PC-9 (cell line): ENCODE measurements at regions not wholly inside any gene's neighbourhood (a gene's known extent, or its start where the extent isn't known, plus 50 kb on each side); places are given as distances from the start of the nearest gene placed in this dataset.

Experiments
- BruUV-seq: library from RNA; stranded (reverse); fragments of 400-500 nt; replicated peaks from 2 replicates; lab custom pipeline; 2021; lab: Mats Ljungman, UMichigan
- CTCF ChIA-PET: fragments of 300-600 bp; sonication (Branson Sonifier 250); formaldehyde crosslinking; loops from one replicate; lab custom pipeline; 2022; ENCODE audit warnings: antibody characterized with exemption; lab: Charles Lee
- POLR2A ChIA-PET: fragments of 300-600 bp; sonication (Branson Sonifier 250); formaldehyde crosslinking; loops from one replicate; lab custom pipeline; 2022; ENCODE audit warnings: antibody characterized with exemption; ENCODE audit not compliant: unreplicated experiment; lab: Charles Lee
- DNase-seq, 2 experiments: peaks; one replicate each; pipeline versions ENCODE4 v3.0.0 to v3.0.0-alpha.2; 2015 to 2022; ENCODE audit warnings: mixed read lengths in 1 of 2
- H2AFZ ChIP-seq: fragments of 200-600 bp; sonication (generic); 2 replicates; pipeline ENCODE4 v1.8.1; 2017; ENCODE audit warnings: antibody characterized with exemption
- H3F3A ChIP-seq: fragments of 200-600 bp; sonication (generic); 2 replicates; pipeline ENCODE4 v1.8.1; 2017; ENCODE audit warnings: antibody characterized with exemption, mild to moderate bottlenecking, low read depth; ENCODE audit not compliant: insufficient read depth
- H3K27ac ChIP-seq: fragments of 200-600 bp; sonication (generic); 2 replicates; pipeline ENCODE4 v1.6.1; 2016; ENCODE audit warnings: mixed run types
- H3K27me3 ChIP-seq: fragments of 200-600 bp; sonication (generic); 2 replicates; pipeline ENCODE4 v1.6.1; 2016; ENCODE audit warnings: low read depth, mixed run types; ENCODE audit not compliant: insufficient read depth
- H3K36me3 ChIP-seq: fragments of 200-600 bp; sonication (generic); 2 replicates; pipeline ENCODE4 v1.6.1; 2016; ENCODE audit warnings: low read depth, mixed run types
- H3K4me1 ChIP-seq: fragments of 200-600 bp; sonication (generic); replicated peaks from 2 replicates; pipeline ENCODE4 v1.6.1; 2016; ENCODE audit warnings: mixed run types; ENCODE audit not compliant: insufficient read depth
- H3K4me2 ChIP-seq: fragments of 200-600 bp; sonication (generic); 2 replicates; pipeline ENCODE4 v1.6.1; 2017; ENCODE audit warnings: mixed run types
- H3K4me3 ChIP-seq: fragments of 200-600 bp; sonication (generic); 2 replicates; pipeline ENCODE4 v1.6.1; 2016; ENCODE audit warnings: mixed run types
- H3K79me2 ChIP-seq: fragments of 200-600 bp; sonication (generic); 2 replicates; pipeline ENCODE4 v1.6.1; 2017; ENCODE audit warnings: low read depth, mixed run types
- H3K9me2 ChIP-seq: fragments of 200-600 bp; sonication (generic); 2 replicates; pipeline ENCODE4 v1.8.1; 2017; ENCODE audit warnings: mild to moderate bottlenecking; ENCODE audit not compliant: insufficient read depth
- H3K9me3 ChIP-seq: fragments of 200-600 bp; sonication (generic); 2 replicates; pipeline ENCODE4 v1.8.1; 2016; ENCODE audit warnings: low read depth; ENCODE audit not compliant: insufficient read depth
- H4K20me1 ChIP-seq: fragments of 200-600 bp; sonication (generic); 2 replicates; pipeline ENCODE4 v1.8.1; 2017; ENCODE audit not compliant: insufficient read depth
- EZH2 ChIP-seq: fragments of 200-600 bp; sonication (generic); IDR thresholded peaks from 2 replicates; pipeline ENCODE4 v1.8.0; 2017; ENCODE audit warnings: antibody characterized with exemption, low read depth
- intact Hi-C: fragments of 100-400 bp; cut with micrococcal nuclease; formaldehyde crosslinking; loops from one replicate; pipeline ENCODE4 v1.10.0; 2022; ENCODE audit not compliant: unreplicated experiment
- TF ChIP-seq, protein P1 (sequence below): fragments of 200-600 bp; sonication (generic); conservative IDR thresholded peaks from 2 replicates; pipeline ENCODE4 v1.6.1; 2017; ENCODE audit warnings: mixed run types, antibody characterized with exemption, mild to moderate bottlenecking, moderate library complexity

DNA sequence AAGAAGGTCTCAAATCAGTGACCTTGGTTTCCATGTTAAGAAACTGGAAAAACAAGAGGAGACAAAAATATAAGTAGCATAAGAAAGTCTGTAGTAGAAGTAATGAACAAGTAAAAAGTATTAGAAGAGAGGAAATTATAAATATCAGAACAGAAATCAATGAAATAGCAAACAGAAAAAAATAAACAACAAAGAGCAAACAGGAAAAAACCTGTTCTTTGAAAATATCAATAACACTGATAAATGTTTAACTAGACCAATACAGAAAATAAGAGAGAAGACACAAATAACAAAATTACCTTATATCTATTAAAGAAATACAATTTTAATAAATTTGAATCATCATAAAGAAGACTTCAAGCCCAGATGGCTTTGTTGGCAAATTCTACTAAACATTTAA, 113.3 kb downstream of the MAIP1 start:
- no peak for DNase-seq
- Histone ChIP-seq H3K36me3 (no peaks in the 10 kb centered on the region), H3K27ac (no peak overlapping the region), H3K9me3 (0 out of 2 replicates have a peak, but pooled peaks cover 5% of the 10 kb centered on the region), H3K27me3 (no peaks in the 10 kb centered on the region), H3K9me2 (no peaks in the 10 kb centered on the region), H3K4me1 (no peaks in the 10 kb centered on the region), H2AFZ (0 out of 2 replicates have a peak overlapping the region, but pooled peaks have one; percentile 27), H3K4me3 (no peak overlapping the region), H4K20me1 (no peaks in the 10 kb centered on the region), H3F3A (no peaks in the 10 kb centered on the region), H3K79me2 (no peaks in the 10 kb centered on the region), H3K4me2 (no peak overlapping the region)
- intact Hi-C loops, result no loop called here
- CTCF ChIA-PET, result no interaction called here
- BruUV-seq, result no TSS peak
- TF ChIP-seq, protein P1, sequence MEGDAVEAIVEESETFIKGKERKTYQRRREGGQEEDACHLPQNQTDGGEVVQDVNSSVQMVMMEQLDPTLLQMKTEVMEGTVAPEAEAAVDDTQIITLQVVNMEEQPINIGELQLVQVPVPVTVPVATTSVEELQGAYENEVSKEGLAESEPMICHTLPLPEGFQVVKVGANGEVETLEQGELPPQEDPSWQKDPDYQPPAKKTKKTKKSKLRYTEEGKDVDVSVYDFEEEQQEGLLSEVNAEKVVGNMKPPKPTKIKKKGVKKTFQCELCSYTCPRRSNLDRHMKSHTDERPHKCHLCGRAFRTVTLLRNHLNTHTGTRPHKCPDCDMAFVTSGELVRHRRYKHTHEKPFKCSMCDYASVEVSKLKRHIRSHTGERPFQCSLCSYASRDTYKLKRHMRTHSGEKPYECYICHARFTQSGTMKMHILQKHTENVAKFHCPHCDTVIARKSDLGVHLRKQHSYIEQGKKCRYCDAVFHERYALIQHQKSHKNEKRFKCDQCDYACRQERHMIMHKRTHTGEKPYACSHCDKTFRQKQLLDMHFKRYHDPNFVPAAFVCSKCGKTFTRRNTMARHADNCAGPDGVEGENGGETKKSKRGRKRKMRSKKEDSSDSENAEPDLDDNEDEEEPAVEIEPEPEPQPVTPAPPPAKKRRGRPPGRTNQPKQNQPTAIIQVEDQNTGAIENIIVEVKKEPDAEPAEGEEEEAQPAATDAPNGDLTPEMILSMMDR, result no peak
- no peak for TF ChIP-seq EZH2
- POLR2A ChIA-PET, result no interaction called here

DNA sequence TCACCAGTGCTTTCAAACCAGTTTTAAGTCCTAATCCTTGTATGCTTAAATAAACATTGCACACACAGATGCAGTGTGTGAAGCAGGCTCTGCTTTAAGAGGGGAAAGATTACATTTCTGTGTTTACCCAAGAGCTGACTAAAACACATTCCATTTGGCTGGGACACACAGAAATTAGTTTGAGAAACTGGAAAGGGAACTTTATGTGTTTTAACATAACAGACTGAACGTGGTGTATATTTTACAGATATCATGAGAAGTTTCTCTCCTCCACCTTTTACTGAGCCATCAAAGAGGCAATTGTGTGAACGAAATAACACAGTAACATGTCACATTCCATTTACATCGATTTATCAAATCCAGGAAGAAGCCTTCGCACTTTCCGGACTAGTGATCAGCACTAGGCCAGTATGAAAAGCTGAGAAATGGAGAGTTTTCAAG, 121.8 kb downstream of the MAIP1 start:
- no TSS peak for BruUV-seq
- CTCF ChIA-PET, result no interaction called here
- Histone ChIP-seq H4K20me1 (no peaks in the 10 kb centered on the region), H3K9me3 (no peaks in the 10 kb centered on the region), H2AFZ (peak overlapping the region; percentile 71; the same call in 1 of the 2 replicates), H3K79me2 (no peaks in the 10 kb centered on the region), H3F3A (peaks cover 7% of the 10 kb centered on the region; the same call in 1 of the 2 replicates), H3K4me2 (peak overlapping the region; percentile 77), H3K27me3 (no peaks in the 10 kb centered on the region), H3K9me2 (no peaks in the 10 kb centered on the region), H3K36me3 (no peaks in the 10 kb centered on the region), H3K4me1 (peaks cover 25% of the 10 kb centered on the region), H3K4me3 (0 out of 2 replicates have a peak overlapping the region, but pooled peaks have one; percentile 16), H3K27ac (peak overlapping the region; percentile 67)
- intact Hi-C loops, result no loop called here
- POLR2A ChIA-PET, result no interaction called here
- peak; percentile 4 to 92 for DNase-seq
- TF ChIP-seq, protein P1, result no peak
- no peak for TF ChIP-seq EZH2

DNA sequence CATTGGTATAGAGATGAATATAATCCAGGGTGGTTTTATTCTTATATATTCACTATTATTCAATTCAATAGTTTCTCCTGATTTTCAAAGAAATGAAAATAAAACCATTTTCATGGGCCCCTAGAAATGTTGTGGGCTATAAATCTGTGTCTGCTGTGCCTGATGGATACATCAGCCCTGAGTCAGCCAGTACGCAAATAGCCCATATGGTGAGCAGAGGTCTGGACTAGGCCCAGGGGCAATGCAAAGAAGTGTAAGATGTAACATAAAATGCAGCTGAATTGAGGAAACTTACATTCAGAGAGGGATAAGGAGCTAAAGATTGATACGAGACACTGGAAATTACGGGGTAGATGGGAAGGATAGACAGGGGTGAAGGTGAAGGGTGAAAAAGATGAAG, 122.5 kb downstream of the MAIP1 start:
- no peak for DNase-seq
- H3K36me3 ChIP-seq, result no peaks in the 10 kb centered on the region
- CTCF ChIA-PET, result no interaction called here
- no peak overlapping the region for H2AFZ ChIP-seq
- TF ChIP-seq, protein P1, result no peak
- TF ChIP-seq EZH2, result no peak
- no peaks in the 10 kb centered on the region for H4K20me1 ChIP-seq
- H3K9me3 ChIP-seq, result no peaks in the 10 kb centered on the region
- no peaks in the 10 kb centered on the region for H3K9me2 ChIP-seq
- peaks cover 7% of the 10 kb centered on the region; the same call in 1 of the 2 replicates for H3F3A ChIP-seq
- intact Hi-C loops, result no loop called here
- peak overlapping the region; percentile 67; the same call in 1 of the 2 replicates for H3K27ac ChIP-seq
- peaks cover 25% of the 10 kb centered on the region for H3K4me1 ChIP-seq
- H3K27me3 ChIP-seq, result no peaks in the 10 kb centered on the region
- no TSS peak for BruUV-seq
- POLR2A ChIA-PET, result no interaction called here
- H3K79me2 ChIP-seq, result no peaks in the 10 kb centered on the region
- H3K4me3 ChIP-seq, result no peak overlapping the region
- H3K4me2 ChIP-seq, result peak overlapping the region; percentile 77
